Thyroid gland (tissue), 4 donors: ENCODE measurements at regions not wholly inside any gene's neighbourhood (a gene's known extent, or its start where the extent isn't known, plus 50 kb on each side); places are given as distances from the start of the nearest gene placed in this dataset.

Experiments used
- DNase-seq, 2 donors: peaks; one replicate each; pipeline ENCODE4 v3.0.0-alpha.2; 2019
- H3K27ac ChIP-seq, 3 donors: fragments of 200-600 bp; sonication (generic); 1 replicate in 2 of 3; 2 replicates in 1 of 3; pipeline ENCODE4 v1.5.1; 2016 to 2019; ENCODE audit warnings: mild to moderate bottlenecking in 1 of 3, moderate library complexity in 1 of 3
- H3K27me3 ChIP-seq: fragments of 200-600 bp; sonication (generic); one replicate; pipeline ENCODE4 v1.5.1; 2019
- H3K36me3 ChIP-seq, 2 donors: fragments of 200-600 bp; sonication (generic); one replicate each; pipeline ENCODE4 v1.5.1; 2016 to 2019
- H3K4me1 ChIP-seq, 2 donors: fragments of 200-600 bp; sonication (generic); one replicate each; pipeline ENCODE4 v1.5.1; 2017 to 2019
- H3K4me3 ChIP-seq, 3 donors: fragments of 200-600 bp; sonication (generic); replicated peaks in 1 of 3; 1 replicate in 2 of 3; 2 replicates in 1 of 3; pipeline ENCODE4 v1.5.1; 2016; ENCODE audit warnings: mild to moderate bottlenecking in 1 of 3
- H3K9me3 ChIP-seq: fragments of 200-600 bp; sonication (generic); one replicate; pipeline ENCODE4 v1.5.1; 2017
- CTCF ChIP-seq, 6 experiments: fragments of 200-600 bp in 3 of 6; fragments of 450-650 bp in 3 of 6; sonication (generic) in 3 of 6; IDR thresholded peaks; one replicate each; pipeline ENCODE4 v1.5.1; 2016 to 2019; ENCODE audit warnings: antibody characterized with exemption in 6 of 6, mild to moderate bottlenecking in 2 of 6, inconsistent platforms in 1 of 6, moderate library complexity in 1 of 6
- POLR2A ChIP-seq, 2 donors: fragments of 450-650 bp; IDR thresholded peaks; one replicate each; pipeline ENCODE4 v1.6.1; 2017; ENCODE audit warnings: antibody characterized with exemption in 2 of 2, mild to moderate bottlenecking in 2 of 2, moderate library complexity in 1 of 2
- WGBS, 2 donors: methylation state at CpG; one replicate each; pipeline ENCODE4 v1.1.5; 2017; 5-methylcytosine and 5-hydroxymethylcytosine counted together
- intact Hi-C: fragments of 100-400 bp; cut with DNase I; formaldehyde crosslinking; loops from one replicate; pipeline ENCODE4 v1.15.1; 2023

- no peaks in the 10 kb centered on the region for H3K4me1 ChIP-seq
- no peaks in the 10 kb centered on the region for H3K27me3 ChIP-seq
- no peaks in the 10 kb centered on the region for H3K36me3 ChIP-seq
- H3K27ac ChIP-seq = no peak overlapping the region
- no peak for TF ChIP-seq CTCF (IDR thresholded peaks at IDR 0.05)
- no peak for TF ChIP-seq POLR2A (IDR thresholded peaks at IDR 0.05)
- H3K4me3 ChIP-seq = no peak overlapping the region
- H3K9me3 ChIP-seq = no peaks in the 10 kb centered on the region
- no peak for DNase-seq
- intact Hi-C loops = no loop called here
- 80 to 98% methylated on average over 5 of the region's 5 CpGs for WGBS, 2 donors
These were observed 129.4 kb upstream of the PITX1 start for GRCh38 chr5:135163391-135163790.

DNA sequence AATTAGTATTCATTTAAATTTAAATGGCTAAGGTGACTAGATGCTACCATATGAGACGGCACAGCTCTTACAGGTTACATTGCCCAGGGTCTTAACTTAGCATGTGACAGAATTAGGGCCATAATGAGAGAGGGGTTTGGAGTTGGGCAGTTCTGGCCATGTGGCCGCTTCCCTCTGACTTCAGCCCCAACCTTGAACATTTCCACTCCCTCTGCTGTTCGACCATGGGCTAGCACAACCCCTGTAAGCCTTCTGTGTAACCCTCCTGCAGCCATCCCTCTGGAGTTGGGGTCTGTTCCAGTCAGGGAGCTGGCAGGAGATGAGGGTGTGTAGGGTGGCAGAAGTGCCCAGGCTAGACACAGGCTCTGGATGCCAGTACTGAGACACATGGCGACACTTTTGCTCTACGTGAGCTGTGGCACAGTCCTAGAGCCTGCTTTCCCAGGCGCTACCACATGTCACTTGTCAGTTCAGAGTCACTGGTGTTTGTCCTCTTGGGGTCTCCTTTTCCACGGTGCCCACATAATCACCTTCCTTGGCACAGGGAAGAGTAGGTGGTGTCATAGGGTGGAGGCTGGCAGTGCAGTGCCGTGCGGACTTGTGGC, 128.7 kb upstream of the PITX1 start:
- Histone ChIP-seq H3K4me1 (no peaks in the 10 kb centered on the region), H3K27me3 (no peaks in the 10 kb centered on the region), H3K4me3 (no peak overlapping the region), H3K27ac (no peak overlapping the region), H3K9me3 (no peaks in the 10 kb centered on the region), H3K36me3 (no peaks in the 10 kb centered on the region)
- no peak for DNase-seq
- intact Hi-C loops = no loop called here
- 73 to 80% methylated on average over 9 of the region's 9 CpGs for whole genome bisulfite sequencing, 2 donors
- no peak for TF ChIP-seq POLR2A (IDR thresholded peaks at IDR 0.05)
- no peak for TF ChIP-seq CTCF (IDR thresholded peaks at IDR 0.05)

- no peak overlapping the region for H3K4me3 ChIP-seq
- no peaks in the 10 kb centered on the region for H3K27me3 ChIP-seq
- H3K9me3 ChIP-seq = no peaks in the 10 kb centered on the region
- TF ChIP-seq CTCF (IDR thresholded peaks at IDR 0.05) (no peak), POLR2A (IDR thresholded peaks at IDR 0.05) (no peak)
- 28 to 29% methylated on average over 1 of the region's 1 CpG for WGBS, 2 donors
- H3K27ac ChIP-seq = no peak overlapping the region
- intact Hi-C loops = no loop called here
- H3K4me1 ChIP-seq = no peaks in the 10 kb centered on the region
- H3K36me3 ChIP-seq = no peaks in the 10 kb centered on the region
- DNase-seq = no peak
These were observed 127.2 kb upstream of the PITX1 start for GRCh38 chr5:135161221-135161620.

GRCh38 chr5:135160036-135160675, 126.1 kb upstream of the PITX1 start:
- no peaks in the 10 kb centered on the region for H3K36me3 ChIP-seq
- H3K4me3 ChIP-seq = no peak overlapping the region
- no peak overlapping the region for H3K27ac ChIP-seq
- 71 to 88% methylated on average over 1 of the region's 1 CpG for WGBS, 2 donors
- intact Hi-C loops = no loop called here
- H3K9me3 ChIP-seq = no peaks in the 10 kb centered on the region
- TF ChIP-seq POLR2A (IDR thresholded peaks at IDR 0.05) (no peak), CTCF (IDR thresholded peaks at IDR 0.05) (no peak)
- no peaks in the 10 kb centered on the region for H3K4me1 ChIP-seq
- H3K27me3 ChIP-seq = no peaks in the 10 kb centered on the region
- no peak for DNase-seq

DNA sequence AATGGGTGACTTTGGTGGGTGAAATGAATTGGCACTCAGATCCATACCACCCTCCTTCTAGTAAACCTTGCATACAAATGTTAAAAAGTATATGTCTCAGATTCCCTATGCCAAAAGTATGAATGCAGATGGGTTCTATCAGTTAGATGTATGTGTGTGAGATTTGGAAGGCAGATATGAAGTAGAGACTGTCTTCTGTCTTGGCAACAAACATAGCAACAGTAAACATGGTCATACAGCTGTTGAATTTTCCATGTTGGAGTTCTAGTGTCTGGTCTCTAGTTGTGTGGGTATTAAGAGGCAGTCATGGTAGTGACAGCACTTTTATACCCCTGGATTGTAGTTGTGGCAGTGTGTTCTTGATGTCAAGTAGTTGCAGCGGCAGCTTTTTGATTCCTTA, 125.6 kb upstream of the PITX1 start:
- no peak for TF ChIP-seq CTCF (IDR thresholded peaks at IDR 0.05)
- TF ChIP-seq POLR2A (IDR thresholded peaks at IDR 0.05) = no peak
- Histone ChIP-seq H3K9me3 (no peaks in the 10 kb centered on the region), H3K27ac (no peak overlapping the region), H3K4me1 (no peaks in the 10 kb centered on the region), H3K27me3 (no peaks in the 10 kb centered on the region), H3K36me3 (no peaks in the 10 kb centered on the region), H3K4me3 (no peak overlapping the region)
- no peak for DNase-seq
- 88 to 100% methylated on average over 1 of the region's 1 CpG for WGBS, 2 donors
- intact Hi-C loops = no loop called here
